Adrenal gland (tissue), 9 donors: ENCODE measurements at regions not wholly inside any gene's neighbourhood (a gene's known extent, or its start where the extent isn't known, plus 50 kb on each side); places are given as distances from the start of the nearest gene placed in this dataset.
A peak's percentile ranks its signal among the peaks of the same experiment; 100 is the strongest.

Experiments used
- DNase-seq, 7 donors: peaks; one replicate each; pipeline ENCODE4 v3.0.0-alpha.2; 2019 to 2020
- H3K27ac ChIP-seq, 5 donors: fragments of 200-600 bp; sonication (generic) in 4 of 5; 1 replicate in 3 of 5; 2 replicates in 2 of 5; pipeline versions ENCODE4 v1.5.1 to v1.8.0; 2016 to 2020; ENCODE audit warnings: mild to moderate bottlenecking in 1 of 5
- H3K27me3 ChIP-seq: fragments of 200-600 bp; 2 replicates; pipeline ENCODE4 v1.8.0; 2021
- H3K36me3 ChIP-seq, 2 donors: fragments of 200-600 bp; replicated peaks in 1 of 2; 1 replicate in 1 of 2; 2 replicates in 1 of 2; pipeline versions ENCODE4 v1.5.1 to v1.8.0; 2018 to 2022
- H3K4me1 ChIP-seq, 2 donors: fragments of 200-600 bp; replicated peaks in 1 of 2; 1 replicate in 1 of 2; 2 replicates in 1 of 2; pipeline versions ENCODE4 v1.5.1 to v1.8.0; 2018 to 2021
- H3K4me3 ChIP-seq, 4 donors: fragments of 200-600 bp; sonication (generic) in 3 of 4; one replicate each; pipeline ENCODE4 v1.5.1; 2016 to 2018
- H3K9me3 ChIP-seq, 3 donors: fragments of 200-600 bp; sonication (generic) in 1 of 3; replicated peaks in 1 of 3; 1 replicate in 2 of 3; 2 replicates in 1 of 3; pipeline versions ENCODE4 v1.5.1 to v1.8.0; 2016 to 2021
- CTCF ChIP-seq, 6 experiments: fragments of 450-650 bp in 4 of 6; fragments of 200-600 bp in 2 of 6; sonication (generic) in 1 of 6; IDR thresholded peaks; 1 replicate in 5 of 6; 2 replicates in 1 of 6; pipeline versions ENCODE4 v1.5.1 to v1.8.0; 2016 to 2021; ENCODE audit warnings: antibody characterized with exemption in 6 of 6, mild to moderate bottlenecking in 2 of 6, moderate library complexity in 1 of 6
- POLR2A ChIP-seq, 2 donors: fragments of 450-650 bp; IDR thresholded peaks; one replicate each; pipeline ENCODE4 v1.6.1; 2017; ENCODE audit warnings: antibody characterized with exemption in 2 of 2, mild to moderate bottlenecking in 2 of 2, moderate library complexity in 1 of 2
- WGBS, 4 donors: extraction: QIAGEN DNeasy Blood & Tissue Kit in 2 of 4; methylation state at CpG; one replicate each; pipeline versions ENCODE4 v1.1.5 to v1.1.7; 2013 to 2017; 5-methylcytosine and 5-hydroxymethylcytosine counted together
- intact Hi-C, 2 donors: fragments of 100-400 bp; cut with DNase I; formaldehyde crosslinking; loops; one replicate each; pipeline versions ENCODE4 v1.14.1 to v1.15.0; 2022 to 2023
- donor health status: healthy with polysubstance abuse.
- donor health status: Bipolar disorder and iron deficiency.
- donor health status: DM: yes; HTN: yes; CAD: no.
- donor health status: DM: no; HTN: no; CAD: no.
- donor health status: DM: no; HTN: no; CAD: no.

GRCh38 chr1:3975903-3976630 is 76.0 kb upstream of the C1orf174 start:
- Histone ChIP-seq H3K9me3 (no peaks in the 10 kb centered on the region), H3K27ac (no peak overlapping the region), H3K36me3 (no peaks in the 10 kb centered on the region), H3K4me3 (no peak overlapping the region), H3K27me3 (no peaks in the 10 kb centered on the region), H3K4me1 (no peaks in the 10 kb centered on the region)
- intact Hi-C loops, result no loop called here
- TF ChIP-seq POLR2A (IDR thresholded peaks at IDR 0.05) (no peak), CTCF (IDR thresholded peaks at IDR 0.05) (no peak)
- WGBS, 4 donors, result 79 to 82% (median 80%) methylated on average over 25 of the region's 25 CpGs
- no peak for DNase-seq

GRCh38 chr1:3976821-3977220 is 76.7 kb upstream of the C1orf174 start:
- no peaks in the 10 kb centered on the region for H3K4me1 ChIP-seq
- no peaks in the 10 kb centered on the region for H3K36me3 ChIP-seq
- intact Hi-C loops, result no loop called here
- H3K9me3 ChIP-seq, result no peaks in the 10 kb centered on the region
- DNase-seq, result no peak
- no peak overlapping the region for H3K4me3 ChIP-seq
- H3K27me3 ChIP-seq, result no peaks in the 10 kb centered on the region
- TF ChIP-seq CTCF (IDR thresholded peaks at IDR 0.05), result no peak
- no peak for TF ChIP-seq POLR2A (IDR thresholded peaks at IDR 0.05)
- no peak overlapping the region for H3K27ac ChIP-seq
- 82 to 88% (median 85%) methylated on average over 23 of the region's 23 CpGs for WGBS, 4 donors

- H3K27ac ChIP-seq, result no peak overlapping the region
- intact Hi-C loops, result no loop called here
- H3K9me3 ChIP-seq, result no peaks in the 10 kb centered on the region
- no peak overlapping the region for H3K4me3 ChIP-seq
- WGBS, 4 donors, result 83 to 87% (median 83%) methylated on average over 15 to 23 of the region's 23 CpGs
- H3K4me1 ChIP-seq, result no peaks in the 10 kb centered on the region
- DNase-seq, result no peak
- no peaks in the 10 kb centered on the region for H3K36me3 ChIP-seq
- TF ChIP-seq POLR2A (IDR thresholded peaks at IDR 0.05) (no peak), CTCF (IDR thresholded peaks at IDR 0.05) (no peak)
- H3K27me3 ChIP-seq, result no peaks in the 10 kb centered on the region
These were observed 78.3 kb upstream of the C1orf174 start for GRCh38 chr1:3978196-3978989.

GRCh38 chr1:3978990-3979325 is 78.9 kb upstream of the C1orf174 start:
- H3K36me3 ChIP-seq, result no peaks in the 10 kb centered on the region
- no peaks in the 10 kb centered on the region for H3K9me3 ChIP-seq
- TF ChIP-seq CTCF (IDR thresholded peaks at IDR 0.05) (no peak), POLR2A (IDR thresholded peaks at IDR 0.05) (no peak)
- intact Hi-C loops, result no loop called here
- WGBS, 4 donors, result 57 to 83% (median 64%) methylated on average over 6 to 9 of the region's 9 CpGs
- peak in 1 of 7 donors; percentile 55 for DNase-seq
- H3K27ac ChIP-seq, result no peak overlapping the region
- no peaks in the 10 kb centered on the region for H3K27me3 ChIP-seq
- H3K4me3 ChIP-seq, result no peak overlapping the region
- no peaks in the 10 kb centered on the region for H3K4me1 ChIP-seq
